PC-3 (cell line): ENCODE measurements at regions not wholly inside any gene's neighbourhood (a gene's known extent, or its start where the extent isn't known, plus 50 kb on each side); places are given as distances from the start of the nearest gene placed in this dataset.

Experiments
- ATAC-seq: fragments of 200-7000 bp; cut with Tn5 transposase; 2 replicates; pipeline ENCODE4 v1.9.1; 2020; ENCODE audit warnings: mild to moderate bottlenecking, moderate library complexity
- BruUV-seq: library from RNA; stranded (reverse); fragments of 400-500 nt; replicated peaks from 2 replicates; lab custom pipeline; 2021; lab: Mats Ljungman, UMichigan
- CTCF ChIA-PET: fragments of 300-600 bp; sonication (Branson Sonifier 250); formaldehyde crosslinking; loops from one replicate; lab custom pipeline; 2022; ENCODE audit warnings: antibody characterized with exemption; lab: Charles Lee
- POLR2A ChIA-PET: fragments of 300-600 bp; sonication (Branson Sonifier 250); formaldehyde crosslinking; loops from one replicate; lab custom pipeline; 2022; ENCODE audit warnings: antibody characterized with exemption; ENCODE audit not compliant: unreplicated experiment; lab: Charles Lee
- DNase-seq: peaks from one replicate; pipeline ENCODE4 v3.0.0-alpha.2; 2015
- H2AFZ ChIP-seq: fragments of 300-600 bp; sonication (generic); 2 replicates; pipeline ENCODE4 v1.6.0; 2016; ENCODE audit warnings: antibody characterized with exemption, low read length
- H3F3A ChIP-seq: fragments of 300-600 bp; sonication (generic); one replicate; pipeline ENCODE4 v1.6.0; 2017; ENCODE audit warnings: antibody characterized with exemption, low read length, control low read depth, mild to moderate bottlenecking; ENCODE audit not compliant: unreplicated experiment
- H3K27ac ChIP-seq: fragments of 300-600 bp; sonication (generic); 2 replicates; pipeline ENCODE4 v1.5.1; 2016; ENCODE audit warnings: mild to moderate bottlenecking, low read length
- H3K27me3 ChIP-seq: fragments of 300-600 bp; sonication (generic); 2 replicates; pipeline ENCODE4 v1.6.1; 2016; ENCODE audit warnings: low read length, mixed read lengths
- H3K36me3 ChIP-seq: fragments of 300-600 bp; sonication (generic); 2 replicates; pipeline ENCODE4 v1.6.1; 2016; ENCODE audit warnings: low read depth, mixed run types, low read length, mixed read lengths
- H3K4me1 ChIP-seq: fragments of 300-600 bp; sonication (generic); 2 replicates; pipeline ENCODE4 v1.5.1; 2016; ENCODE audit warnings: low read length; ENCODE audit not compliant: insufficient read depth
- H3K4me2 ChIP-seq: fragments of 300-600 bp; sonication (generic); 2 replicates; pipeline ENCODE4 v1.6.0; 2016; ENCODE audit warnings: low read length
- H3K4me3 ChIP-seq: fragments of 300-600 bp; sonication (generic); 2 replicates; pipeline ENCODE4 v1.5.1; 2016; ENCODE audit warnings: mild to moderate bottlenecking, low read length, mixed read lengths
- H3K79me2 ChIP-seq: fragments of 300-600 bp; sonication (generic); 2 replicates; pipeline ENCODE4 v1.6.1; 2017; ENCODE audit warnings: low read length, mixed read lengths
- H3K9ac ChIP-seq: fragments of 300-600 bp; sonication (generic); 2 replicates; pipeline ENCODE4 v1.6.0; 2016; ENCODE audit warnings: mild to moderate bottlenecking, low read length
- H3K9me2 ChIP-seq: fragments of 300-600 bp; sonication (generic); replicated peaks from 2 replicates; pipeline ENCODE4 v1.6.1; 2016; ENCODE audit warnings: mixed run types, low read length, mixed read lengths
- H3K9me3 ChIP-seq: fragments of 300-600 bp; sonication (generic); 2 replicates; pipeline ENCODE4 v1.6.1; 2016; ENCODE audit warnings: low read length, mixed read lengths
- H4K20me1 ChIP-seq: fragments of 300-600 bp; sonication (generic); 2 replicates; pipeline ENCODE4 v1.6.1; 2016; ENCODE audit warnings: low read length, mixed read lengths
- EZH2 ChIP-seq: fragments of 300-600 bp; sonication (generic); IDR thresholded peaks from one replicate; pipeline ENCODE4 v1.6.1; 2017; ENCODE audit warnings: antibody characterized with exemption, mild to moderate bottlenecking, low read length; ENCODE audit not compliant: unreplicated experiment
- EZH2phosphoT487 ChIP-seq: fragments of 300-600 bp; sonication (generic); IDR thresholded peaks from 2 replicates; pipeline ENCODE4 v1.6.1; 2018; ENCODE audit warnings: mild to moderate bottlenecking, antibody characterized with exemption, low read length, borderline replicate concordance
- intact Hi-C: fragments of 100-400 bp; cut with micrococcal nuclease; formaldehyde crosslinking; loops from 2 replicates; pipeline ENCODE4 v1.9.0; 2023
- TF ChIP-seq, protein P1 (sequence below): fragments of 300-600 bp; sonication (generic); conservative IDR thresholded peaks from 2 replicates; pipeline ENCODE4 v1.5.1; 2017; ENCODE audit warnings: antibody characterized with exemption, low read depth, mild to moderate bottlenecking, low read length

DNA sequence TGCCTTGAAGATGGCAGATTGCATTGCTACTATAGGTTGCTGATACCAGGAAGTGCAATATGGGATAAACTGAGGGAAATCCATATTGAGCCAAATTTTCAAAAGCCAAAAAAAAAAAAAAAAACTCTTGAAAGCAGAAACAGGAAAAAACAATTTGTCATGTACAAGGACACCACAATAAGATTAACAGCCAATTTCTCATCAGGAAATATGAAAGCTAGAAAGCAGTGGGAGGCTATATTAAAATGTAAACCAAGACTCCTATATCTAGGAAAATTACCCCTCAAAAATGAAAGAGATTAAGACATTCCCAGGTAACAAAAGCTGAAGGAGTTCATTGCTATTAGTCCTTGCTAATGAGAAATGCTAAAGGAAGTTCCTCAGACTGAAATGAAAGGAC lies 462.8 kb upstream of the DPH6 start:
- H3K27me3 ChIP-seq = no peaks in the 10 kb centered on the region
- no peaks in the 10 kb centered on the region for H3K36me3 ChIP-seq
- intact Hi-C loops = no loop called here
- no peaks in the 10 kb centered on the region; the same call in 1 of the 2 replicates for H3K9me3 ChIP-seq
- BruUV-seq = no TSS peak
- ChIA-PET CTCF (no interaction called here), POLR2A (no interaction called here)
- H2AFZ ChIP-seq = no peak overlapping the region
- H3F3A ChIP-seq = no peaks in the 10 kb centered on the region
- no peak for ATAC-seq
- H3K4me3 ChIP-seq = no peak overlapping the region
- TF ChIP-seq EZH2 (no peak), EZH2phosphoT487 (no peak)
- TF ChIP-seq, protein P1, sequence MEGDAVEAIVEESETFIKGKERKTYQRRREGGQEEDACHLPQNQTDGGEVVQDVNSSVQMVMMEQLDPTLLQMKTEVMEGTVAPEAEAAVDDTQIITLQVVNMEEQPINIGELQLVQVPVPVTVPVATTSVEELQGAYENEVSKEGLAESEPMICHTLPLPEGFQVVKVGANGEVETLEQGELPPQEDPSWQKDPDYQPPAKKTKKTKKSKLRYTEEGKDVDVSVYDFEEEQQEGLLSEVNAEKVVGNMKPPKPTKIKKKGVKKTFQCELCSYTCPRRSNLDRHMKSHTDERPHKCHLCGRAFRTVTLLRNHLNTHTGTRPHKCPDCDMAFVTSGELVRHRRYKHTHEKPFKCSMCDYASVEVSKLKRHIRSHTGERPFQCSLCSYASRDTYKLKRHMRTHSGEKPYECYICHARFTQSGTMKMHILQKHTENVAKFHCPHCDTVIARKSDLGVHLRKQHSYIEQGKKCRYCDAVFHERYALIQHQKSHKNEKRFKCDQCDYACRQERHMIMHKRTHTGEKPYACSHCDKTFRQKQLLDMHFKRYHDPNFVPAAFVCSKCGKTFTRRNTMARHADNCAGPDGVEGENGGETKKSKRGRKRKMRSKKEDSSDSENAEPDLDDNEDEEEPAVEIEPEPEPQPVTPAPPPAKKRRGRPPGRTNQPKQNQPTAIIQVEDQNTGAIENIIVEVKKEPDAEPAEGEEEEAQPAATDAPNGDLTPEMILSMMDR = no peak
- H3K9me2 ChIP-seq = no peaks in the 10 kb centered on the region
- no peaks in the 10 kb centered on the region for H3K79me2 ChIP-seq
- no peak overlapping the region for H3K9ac ChIP-seq
- H3K27ac ChIP-seq = no peak overlapping the region
- no peaks in the 10 kb centered on the region for H4K20me1 ChIP-seq
- no peaks in the 10 kb centered on the region for H3K4me1 ChIP-seq
- no peak for DNase-seq
- no peak overlapping the region for H3K4me2 ChIP-seq

DNA sequence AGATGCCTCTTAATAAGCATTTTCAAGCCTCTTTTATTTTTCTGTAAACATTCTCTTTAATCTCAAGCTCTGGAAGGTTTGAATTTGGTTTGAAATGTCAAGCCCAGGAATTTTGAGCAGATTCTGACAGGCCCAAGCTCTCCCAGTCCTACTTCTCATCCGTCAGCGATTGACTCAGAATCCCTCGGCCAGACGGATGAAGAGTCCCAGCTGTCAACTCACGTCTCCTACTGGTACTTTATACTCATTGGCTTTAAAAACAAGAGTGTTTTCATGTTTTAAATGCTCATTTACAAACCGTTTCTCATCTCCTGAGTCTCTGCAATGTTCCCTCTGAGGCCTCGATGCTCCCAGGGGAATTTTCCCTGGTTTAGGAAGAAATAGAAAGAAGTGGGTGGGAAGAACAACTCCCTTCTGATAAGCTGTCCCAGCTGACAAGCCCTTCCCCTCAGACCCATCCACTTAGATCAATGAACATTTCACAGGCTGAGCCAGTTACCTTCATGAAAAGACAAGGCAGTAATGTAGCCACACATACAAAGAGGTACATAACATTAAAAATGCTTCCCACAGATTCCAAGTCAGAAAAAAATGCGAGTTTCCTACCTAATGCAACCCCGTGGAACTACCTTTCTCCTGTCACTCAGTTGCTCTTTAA lies 478.2 kb upstream of the DPH6 start:
- H3K9me2 ChIP-seq = no peaks in the 10 kb centered on the region
- no peaks in the 10 kb centered on the region for H3K9me3 ChIP-seq
- no peak overlapping the region for H3K9ac ChIP-seq
- no peak overlapping the region for H2AFZ ChIP-seq
- H3K4me1 ChIP-seq = no peaks in the 10 kb centered on the region
- H3K36me3 ChIP-seq = no peaks in the 10 kb centered on the region
- ChIA-PET CTCF (no interaction called here), POLR2A (no interaction called here)
- no peaks in the 10 kb centered on the region; the same call in 1 of the 2 replicates for H3K27me3 ChIP-seq
- no peak overlapping the region for H3K4me3 ChIP-seq
- H3K27ac ChIP-seq = no peak overlapping the region
- no peak overlapping the region for H3K4me2 ChIP-seq
- no peaks in the 10 kb centered on the region for H4K20me1 ChIP-seq
- no TSS peak for BruUV-seq
- no peaks in the 10 kb centered on the region for H3F3A ChIP-seq
- TF ChIP-seq EZH2 = no peak
- no peak for TF ChIP-seq EZH2phosphoT487
- TF ChIP-seq, protein P1 = no peak
- no peak for ATAC-seq
- intact Hi-C loops = no loop called here
- no peaks in the 10 kb centered on the region for H3K79me2 ChIP-seq
- no peak for DNase-seq

DNA sequence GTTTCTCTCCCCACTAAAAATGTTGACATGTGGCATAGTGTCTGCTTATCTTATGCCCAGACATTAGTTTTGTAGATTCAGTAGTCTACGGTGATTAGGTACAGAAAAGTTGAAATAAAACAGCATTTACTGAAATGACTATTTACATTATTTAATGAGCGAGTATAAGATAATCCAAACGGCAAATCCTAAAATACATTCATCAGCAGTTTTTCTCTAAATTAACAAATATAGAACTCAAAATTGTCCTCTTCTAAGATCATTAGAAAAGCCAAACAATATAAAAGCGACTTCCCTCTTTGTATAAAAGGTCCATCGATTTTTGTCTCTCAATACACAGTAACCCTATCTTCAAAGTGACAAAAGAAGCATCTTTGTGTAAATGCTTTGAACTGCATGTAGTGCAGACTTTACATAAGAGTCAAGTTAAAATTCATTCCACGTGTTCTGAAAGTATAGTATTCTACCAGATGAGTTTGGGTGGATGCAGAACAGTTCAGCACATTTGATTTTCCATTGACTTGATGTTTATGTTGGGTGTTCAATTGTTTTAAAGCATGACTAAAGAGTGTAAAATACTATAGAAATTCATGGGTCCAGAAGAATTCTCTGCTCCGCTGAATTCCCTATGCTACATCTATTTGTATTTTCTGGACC lies 480.8 kb upstream of the DPH6 start:
- no peaks in the 10 kb centered on the region; the same call in 1 of the 2 replicates for H3K27me3 ChIP-seq
- ChIA-PET CTCF (no interaction called here), POLR2A (interaction anchor here (0.6 kb wide), 1 partner anchor 264 kb away, joined by 4 read pairs; no protein-coding TSS in a partner anchor)
- no peak overlapping the region for H3K4me3 ChIP-seq
- ATAC-seq (no peak), DNase-seq (no peak)
- no peaks in the 10 kb centered on the region for H3K9me2 ChIP-seq
- BruUV-seq = no TSS peak
- no peak overlapping the region for H3K4me2 ChIP-seq
- H4K20me1 ChIP-seq = no peaks in the 10 kb centered on the region
- no peak overlapping the region for H2AFZ ChIP-seq
- no peaks in the 10 kb centered on the region for H3K79me2 ChIP-seq
- H3K4me1 ChIP-seq = no peaks in the 10 kb centered on the region
- no peaks in the 10 kb centered on the region for H3K9me3 ChIP-seq
- no peaks in the 10 kb centered on the region for H3K36me3 ChIP-seq
- intact Hi-C loops = no loop called here
- H3K27ac ChIP-seq = no peak overlapping the region
- no peak overlapping the region for H3K9ac ChIP-seq
- no peak for TF ChIP-seq EZH2
- no peak for TF ChIP-seq EZH2phosphoT487
- TF ChIP-seq, protein P1 = no peak
- no peaks in the 10 kb centered on the region for H3F3A ChIP-seq
